ENCODE measurements at regions not wholly inside any gene's neighbourhood (a gene's known extent, or its start where the extent isn't known, plus 50 kb on each side); places are given as distances from the start of the nearest gene placed in this dataset.
"Not testable (repeated sequence)": the region's sequence is repeated elsewhere in the genome, so short reads cannot be mapped to it uniquely, and the experiment has no call there.

DNA sequence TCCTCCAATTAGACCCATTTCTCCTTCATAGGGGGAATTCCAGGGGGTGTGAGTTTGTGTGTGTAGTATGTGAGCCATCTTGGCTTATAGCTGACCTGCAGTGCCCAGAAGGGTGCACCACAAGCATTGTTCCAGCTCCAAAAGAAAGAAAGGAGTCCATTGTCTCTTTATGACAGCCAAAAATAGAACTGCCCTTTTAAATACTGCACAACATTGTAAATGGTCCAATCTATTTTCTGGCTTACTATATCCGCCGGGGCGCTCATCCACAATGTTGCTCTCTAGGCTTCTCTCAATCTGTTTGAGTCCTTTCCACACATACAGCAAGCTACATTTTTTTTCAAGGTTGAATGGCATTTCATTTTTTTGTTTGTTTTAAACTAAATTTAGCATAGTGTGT, 517.5 kb downstream of the STK39 start:
- no peak for DNase-seq
- no peak overlapping the region for H3K4me3 ChIP-seq
- TF ChIP-seq POLR2A (IDR thresholded peaks at IDR 0.05), result no peak
- TF ChIP-seq, protein P1, sequence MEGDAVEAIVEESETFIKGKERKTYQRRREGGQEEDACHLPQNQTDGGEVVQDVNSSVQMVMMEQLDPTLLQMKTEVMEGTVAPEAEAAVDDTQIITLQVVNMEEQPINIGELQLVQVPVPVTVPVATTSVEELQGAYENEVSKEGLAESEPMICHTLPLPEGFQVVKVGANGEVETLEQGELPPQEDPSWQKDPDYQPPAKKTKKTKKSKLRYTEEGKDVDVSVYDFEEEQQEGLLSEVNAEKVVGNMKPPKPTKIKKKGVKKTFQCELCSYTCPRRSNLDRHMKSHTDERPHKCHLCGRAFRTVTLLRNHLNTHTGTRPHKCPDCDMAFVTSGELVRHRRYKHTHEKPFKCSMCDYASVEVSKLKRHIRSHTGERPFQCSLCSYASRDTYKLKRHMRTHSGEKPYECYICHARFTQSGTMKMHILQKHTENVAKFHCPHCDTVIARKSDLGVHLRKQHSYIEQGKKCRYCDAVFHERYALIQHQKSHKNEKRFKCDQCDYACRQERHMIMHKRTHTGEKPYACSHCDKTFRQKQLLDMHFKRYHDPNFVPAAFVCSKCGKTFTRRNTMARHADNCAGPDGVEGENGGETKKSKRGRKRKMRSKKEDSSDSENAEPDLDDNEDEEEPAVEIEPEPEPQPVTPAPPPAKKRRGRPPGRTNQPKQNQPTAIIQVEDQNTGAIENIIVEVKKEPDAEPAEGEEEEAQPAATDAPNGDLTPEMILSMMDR (IDR thresholded peaks at IDR 0.05), result no peak
- no peaks in the 10 kb centered on the region for H3K4me1 ChIP-seq
- no peaks in the 10 kb centered on the region for H3K9me3 ChIP-seq
- no peaks in the 10 kb centered on the region for H3K36me3 ChIP-seq
- H3K27ac ChIP-seq, result no peak overlapping the region
- no peaks in the 10 kb centered on the region for H3K27me3 ChIP-seq

DNA sequence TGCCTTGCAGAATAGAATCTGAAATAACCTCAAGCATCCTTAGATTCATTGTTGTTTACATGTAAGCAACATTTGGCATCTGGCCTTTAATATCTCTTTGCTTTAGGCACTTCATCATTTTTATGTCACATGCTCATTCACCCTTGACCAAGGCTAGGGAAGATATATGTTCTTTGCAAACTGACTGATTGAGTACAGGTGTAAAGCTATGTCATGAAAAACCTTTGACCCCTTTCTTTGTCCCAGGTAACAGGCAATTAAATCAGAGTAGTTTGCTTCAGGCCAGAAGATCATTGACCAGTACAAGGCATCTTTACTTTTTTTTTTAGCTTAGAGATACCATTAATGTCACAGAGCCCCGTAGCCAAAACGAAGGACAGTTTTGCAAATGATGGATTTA, 520.6 kb downstream of the STK39 start:
- Histone ChIP-seq H3K27ac (no peak overlapping the region), H3K36me3 (no peaks in the 10 kb centered on the region), H3K9me3 (no peaks in the 10 kb centered on the region), H3K4me1 (no peaks in the 10 kb centered on the region), H3K27me3 (no peaks in the 10 kb centered on the region), H3K4me3 (no peak overlapping the region)
- DNase-seq, result no peak
- TF ChIP-seq POLR2A (IDR thresholded peaks at IDR 0.05), result no peak
- TF ChIP-seq, protein P1 (IDR thresholded peaks at IDR 0.05), result no peak

DNA sequence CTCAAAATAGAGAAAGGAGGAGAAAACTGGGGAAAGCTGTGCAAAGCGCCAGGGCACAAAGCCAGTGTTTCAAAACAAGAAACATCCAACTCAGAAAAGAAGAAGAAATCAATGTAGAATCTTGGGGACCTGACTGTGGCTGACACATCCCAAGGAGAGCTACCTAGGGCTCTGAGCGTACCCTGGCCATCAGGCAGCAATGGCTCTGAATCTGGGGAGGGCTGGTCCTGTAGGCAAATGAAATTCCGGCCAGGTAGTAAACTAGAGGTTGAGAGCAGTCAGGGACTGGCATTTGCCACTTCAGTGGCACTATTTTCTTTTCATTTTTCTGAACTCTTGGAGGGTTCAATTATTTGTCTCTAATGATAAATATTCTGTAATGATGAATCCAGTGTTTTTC, 525.8 kb downstream of the STK39 start:
- H3K36me3 ChIP-seq, result no peaks in the 10 kb centered on the region
- no peaks in the 10 kb centered on the region for H3K27me3 ChIP-seq
- no peaks in the 10 kb centered on the region for H3K4me1 ChIP-seq
- DNase-seq, result no peak
- no peak overlapping the region for H3K4me3 ChIP-seq
- no peak overlapping the region for H3K27ac ChIP-seq
- no peaks in the 10 kb centered on the region for H3K9me3 ChIP-seq
- no peak for TF ChIP-seq POLR2A (IDR thresholded peaks at IDR 0.05)

DNA sequence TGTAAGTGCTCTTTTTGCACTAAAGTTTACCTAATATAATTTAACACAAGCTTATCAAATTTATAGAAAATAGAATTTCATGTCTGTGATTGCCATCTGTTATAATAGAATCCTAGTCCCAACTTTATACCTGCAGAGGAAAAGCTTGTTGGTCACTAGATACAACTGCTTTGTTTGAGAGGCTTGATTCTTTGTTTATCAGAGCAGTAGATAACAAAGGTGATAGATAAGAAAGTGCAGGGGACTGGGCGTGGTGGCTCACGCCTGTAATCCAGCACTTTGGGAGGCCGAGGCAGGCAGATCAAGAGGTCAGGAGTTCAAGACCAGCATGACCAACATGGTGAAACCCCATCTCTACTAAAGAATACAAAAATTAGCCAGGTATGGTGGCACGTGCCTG, 528.0 kb downstream of the STK39 start:
- Histone ChIP-seq H3K9me3 (no peaks in the 10 kb centered on the region), H3K4me3 (no peak overlapping the region), H3K27ac (no peak overlapping the region), H3K4me1 (no peaks in the 10 kb centered on the region), H3K36me3 (no peaks in the 10 kb centered on the region), H3K27me3 (no peaks in the 10 kb centered on the region)
- DNase-seq, result no peak
- no peak for TF ChIP-seq POLR2A (IDR thresholded peaks at IDR 0.05)
- TF ChIP-seq, protein P1 (IDR thresholded peaks at IDR 0.05), result no peak

DNA sequence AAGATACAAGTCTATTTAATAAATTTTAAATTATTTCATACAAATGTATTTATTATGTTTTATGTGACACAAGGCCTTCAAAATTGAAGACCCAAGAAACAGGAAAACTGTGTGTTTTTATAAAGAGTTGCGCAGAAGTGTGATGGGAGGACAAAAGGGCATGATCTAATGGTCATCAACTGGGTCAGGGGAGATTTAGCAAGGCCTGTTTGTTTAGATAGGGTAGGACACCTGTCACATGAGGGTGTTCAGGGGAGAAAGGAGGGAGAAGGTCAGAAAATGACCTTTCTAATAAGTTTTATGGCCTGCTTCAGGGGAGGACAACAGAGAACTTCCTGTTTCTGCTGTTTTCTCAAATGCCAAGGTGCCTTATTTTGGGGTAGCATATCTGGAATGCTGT, 528.8 kb downstream of the STK39 start:
- no peaks in the 10 kb centered on the region for H3K36me3 ChIP-seq
- no peak overlapping the region for H3K4me3 ChIP-seq
- DNase-seq, result no peak
- H3K4me1 ChIP-seq, result no peaks in the 10 kb centered on the region
- no peaks in the 10 kb centered on the region for H3K9me3 ChIP-seq
- no peaks in the 10 kb centered on the region for H3K27me3 ChIP-seq
- no peak for TF ChIP-seq POLR2A (IDR thresholded peaks at IDR 0.05)
- TF ChIP-seq, protein P1 (IDR thresholded peaks at IDR 0.05), result no peak
- H3K27ac ChIP-seq, result no peak overlapping the region

DNA sequence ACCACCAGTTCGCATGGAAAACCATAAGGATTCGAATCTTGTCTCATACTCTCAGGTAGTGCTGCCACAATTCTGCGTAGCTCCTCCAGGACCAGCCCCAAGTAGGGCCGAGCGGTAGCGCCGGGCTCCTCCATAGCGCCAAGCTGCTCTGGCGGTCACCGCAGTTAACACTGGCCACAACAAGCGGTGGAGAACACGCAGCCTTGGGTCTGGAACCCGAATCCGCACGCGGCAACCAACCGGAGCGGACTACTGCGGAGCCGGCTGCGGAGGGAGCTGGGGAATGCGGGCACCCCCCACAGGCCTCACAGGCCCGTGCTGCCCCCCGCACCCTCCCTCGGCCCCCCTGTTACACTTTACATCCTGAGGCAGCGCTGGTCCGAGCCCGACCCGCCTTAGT, 531.5 kb downstream of the STK39 start:
- H3K36me3 ChIP-seq, result no peaks in the 10 kb centered on the region
- H3K9me3 ChIP-seq, result no peaks in the 10 kb centered on the region
- no peak for DNase-seq
- H3K27me3 ChIP-seq, result no peaks in the 10 kb centered on the region
- TF ChIP-seq, protein P1 (IDR thresholded peaks at IDR 0.05), result no peak
- TF ChIP-seq POLR2A (IDR thresholded peaks at IDR 0.05), result no peak
- no peak overlapping the region for H3K4me3 ChIP-seq
- H3K27ac ChIP-seq, result no peak overlapping the region
- no peaks in the 10 kb centered on the region for H3K4me1 ChIP-seq

DNA sequence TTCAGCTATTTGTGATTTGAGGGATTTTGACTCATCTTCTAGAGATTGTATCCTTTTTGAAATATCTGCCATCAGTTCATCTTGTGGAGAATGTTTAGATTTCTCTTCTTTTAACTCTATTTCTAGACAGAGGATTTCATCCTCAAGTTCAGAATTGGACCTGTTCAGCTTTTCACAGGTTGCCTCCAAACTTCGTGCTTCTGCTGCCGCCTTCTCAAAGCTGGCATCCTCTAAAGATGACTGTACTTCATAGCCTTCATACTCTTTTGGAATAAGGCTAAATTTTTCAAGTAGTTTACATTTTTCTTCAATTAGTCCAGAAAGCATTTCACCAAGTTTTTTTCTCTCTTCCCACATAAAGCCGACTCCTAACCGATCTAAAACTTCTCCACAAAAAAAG, 531.9 kb downstream of the STK39 start:
- H3K4me1 ChIP-seq, H3K9me3 ChIP-seq, H3K36me3 ChIP-seq, H3K27ac ChIP-seq, H3K27me3 ChIP-seq, H3K4me3 ChIP-seq, DNase-seq: not testable (repeated sequence)
